Heart left ventricle (tissue), 16 donors: ENCODE measurements at regions not wholly inside any gene's neighbourhood (a gene's known extent, or its start where the extent isn't known, plus 50 kb on each side); places are given as distances from the start of the nearest gene placed in this dataset.

Source experiments
- ATAC-seq, 4 donors: fragments of 200-7000 bp; cut with Tn5 transposase; one replicate each; pipeline ENCODE4 v1.9.1; 2020 to 2022; ENCODE audit warnings: moderate library complexity in 4 of 4, mild to moderate bottlenecking in 3 of 4, moderate number of reproducible peaks in 1 of 4
- DNase-seq, 5 donors: peaks; one replicate each; pipeline ENCODE4 v3.0.0-alpha.2; 2020
- H3K27ac ChIP-seq, 12 donors: fragments of 200-600 bp; sonication (generic) in 4 of 12; one replicate each; pipeline versions ENCODE4 v1.5.0 to v1.8.0; 2016 to 2022; ENCODE audit warnings: mild to moderate bottlenecking in 2 of 12
- H3K27me3 ChIP-seq, 9 donors: fragments of 200-600 bp; sonication (generic) in 2 of 9; one replicate each; pipeline versions ENCODE4 v1.5.1 to v1.8.0; 2016 to 2022; ENCODE audit warnings: mild to moderate bottlenecking in 3 of 9
- H3K36me3 ChIP-seq, 9 donors: fragments of 200-600 bp; sonication (generic) in 2 of 9; one replicate each; pipeline versions ENCODE4 v1.5.0 to v1.8.0; 2018 to 2022; ENCODE audit warnings: mild to moderate bottlenecking in 2 of 9
- H3K4me1 ChIP-seq, 12 donors: fragments of 200-600 bp; sonication (generic) in 4 of 12; one replicate each; pipeline versions ENCODE4 v1.5.0 to v1.8.0; 2016 to 2022; ENCODE audit warnings: mild to moderate bottlenecking in 3 of 12
- H3K4me3 ChIP-seq, 12 donors: fragments of 200-600 bp; sonication (generic) in 4 of 12; one replicate each; pipeline versions ENCODE4 v1.5.0 to v1.8.0; 2017 to 2022; ENCODE audit warnings: mild to moderate bottlenecking in 9 of 12, moderate library complexity in 4 of 12
- H3K9me3 ChIP-seq, 12 donors: fragments of 200-600 bp; sonication (generic) in 4 of 12; one replicate each; pipeline versions ENCODE4 v1.5.0 to v1.8.0; 2016 to 2022; ENCODE audit warnings: mild to moderate bottlenecking in 1 of 12
- CTCF ChIP-seq, 12 donors: fragments of 200-600 bp; sonication (generic) in 4 of 12; IDR thresholded peaks; one replicate each; pipeline versions ENCODE4 v1.5.0 to v1.8.0; 2018 to 2022; ENCODE audit warnings: antibody characterized with exemption in 12 of 12, mild to moderate bottlenecking in 5 of 12
- POLR2A ChIP-seq, 2 donors: fragments of 450-650 bp; IDR thresholded peaks; one replicate each; pipeline ENCODE4 v1.6.1; 2017; ENCODE audit warnings: antibody characterized with exemption in 2 of 2, mild to moderate bottlenecking in 2 of 2, moderate library complexity in 2 of 2
- WGBS, 4 donors: extraction: QIAGEN DNeasy Blood & Tissue Kit in 2 of 4; methylation state at CpG; one replicate each; pipeline versions ENCODE4 v1.1.5 to v1.1.7; 2013 to 2018; 5-methylcytosine and 5-hydroxymethylcytosine counted together
- intact Hi-C, 10 donors: fragments of 100-400 bp; cut with DNase I; formaldehyde crosslinking; loops; one replicate each; pipeline versions ENCODE4 v1.11.1 to v1.14.2; 2022
- donor health status: ischemic (EF 13 %, LVEDD 7.1; RV severe dilation, severe dysfunction).
- donor health status: healthy with polysubstance abuse.
- donor health status: DM: no; HTN: yes; CAD: no.
- donor health status: DM: no; HTN: no; CAD: no.
- donor health status: ischemic (EF 25% LVEDD 6.9; RV normal size, moderate dysfunction).
- donor health status: ischemic (EF 25% LVEDD 5.7; RV mildly dilated, moderate dysfunction).
- donor health status: healthy.
- donor health status: DM: yes; HTN: yes; CAD: no.
- donor health status: ischemic (EF 35%, LVEDD 5.7; RV mildly dilated, moderate dysfunction).
- donor health status: nonischemic (EF 11% LVEDD 7.7; RV severe dilation, severe dysfunction).
- donor health status: DM: yes; HTN: yes; CAD: no.
- donor health status: PGD.
- donor health status: ischemic (EF 29% LVEDD 5.4; RV normal size, mild dysfunction).
- donor health status: nonischemic (EF 23%, LVEDD 6.1; RV moderate dilation, normal function).

GRCh38 chr2:5360081-5360480, 332.1 kb upstream of the SOX11 start:
- WGBS, 4 donors: 79 to 89% (median 85%) methylated on average over 9 of the region's 9 CpGs
- Histone ChIP-seq H3K4me3 (no peak overlapping the region), H3K27me3 (no peaks in the 10 kb centered on the region), H3K36me3 (no peaks in the 10 kb centered on the region), H3K4me1 (no peaks in the 10 kb centered on the region), H3K27ac (no peak overlapping the region), H3K9me3 (no peaks in the 10 kb centered on the region)
- DNase-seq: no peak
- no peak for TF ChIP-seq CTCF (IDR thresholded peaks at IDR 0.05)
- no peak for TF ChIP-seq POLR2A (IDR thresholded peaks at IDR 0.05)
- ATAC-seq: no peak
- intact Hi-C loops: loop anchor here in 3 of 10 donors (10.0 kb wide), 3 partner anchors 1395 to 1415 kb away; no protein-coding TSS in a partner anchor

- no peak for TF ChIP-seq POLR2A (IDR thresholded peaks at IDR 0.05)
- TF ChIP-seq CTCF (IDR thresholded peaks at IDR 0.05): no peak
- intact Hi-C loops: loop anchor here in 3 of 10 donors (10.0 kb wide), 3 partner anchors 1400 to 1410 kb away; no protein-coding TSS in a partner anchor
- DNase-seq: no peak
- Histone ChIP-seq H3K27me3 (no peaks in the 10 kb centered on the region), H3K36me3 (no peaks in the 10 kb centered on the region), H3K9me3 (no peaks in the 10 kb centered on the region), H3K27ac (no peak overlapping the region), H3K4me1 (peaks cover 0 to 4% (median 0%) of the 10 kb centered on the region in 12 donors), H3K4me3 (no peak overlapping the region)
- no peak for ATAC-seq
- WGBS, 4 donors: 89 to 94% (median 91%) methylated on average over 4 of the region's 4 CpGs
These were observed 327.8 kb upstream of the SOX11 start for GRCh38 chr2:5364361-5364760.

GRCh38 chr2:5365871-5366461, 326.2 kb upstream of the SOX11 start:
- DNase-seq (peak; percentile 40 to 70 (median 50)), ATAC-seq (peak in 3 of 4 donors; percentile 70 to 84 (median 79))
- Histone ChIP-seq H3K4me3 (no peak overlapping the region), H3K36me3 (no peaks in the 10 kb centered on the region), H3K4me1 (peaks cover 0 to 4% (median 0%) of the 10 kb centered on the region in 12 donors), H3K27ac (no peak overlapping the region), H3K27me3 (no peaks in the 10 kb centered on the region), H3K9me3 (no peaks in the 10 kb centered on the region)
- intact Hi-C loops: loop anchor here in 6 of 10 donors (1.0 to 10.0 kb wide), 6 partner anchors 374 to 1411 kb away; no protein-coding TSS in a partner anchor
- TF ChIP-seq POLR2A (IDR thresholded peaks at IDR 0.05) (no peak), CTCF (IDR thresholded peaks at IDR 0.05) (peak; percentile 61 to 87 (median 74))
- WGBS, 4 donors: 15 to 21% (median 17%) methylated on average over 20 of the region's 20 CpGs

GRCh38 chr2:5367321-5367720, 324.9 kb upstream of the SOX11 start:
- Histone ChIP-seq H3K27me3 (peaks cover 0 to 4% (median 0%) of the 10 kb centered on the region in 9 donors), H3K27ac (no peak overlapping the region), H3K36me3 (no peaks in the 10 kb centered on the region), H3K4me1 (peaks cover 0 to 4% (median 0%) of the 10 kb centered on the region in 12 donors), H3K9me3 (no peaks in the 10 kb centered on the region), H3K4me3 (no peak overlapping the region)
- intact Hi-C loops: loop anchor here in 6 of 10 donors (5.0 to 10.0 kb wide), 5 partner anchors 375 to 1413 kb away; no protein-coding TSS in a partner anchor
- TF ChIP-seq POLR2A (IDR thresholded peaks at IDR 0.05) (no peak), CTCF (IDR thresholded peaks at IDR 0.05) (no peak)
- no peak for DNase-seq
- ATAC-seq: no peak
- 95 to 97% (median 96%) methylated on average over 6 of the region's 6 CpGs for WGBS, 4 donors
